IMR-90 (cell line): ENCODE measurements at regions not wholly inside any gene's neighbourhood (a gene's known extent, or its start where the extent isn't known, plus 50 kb on each side); places are given as distances from the start of the nearest gene placed in this dataset.

Source experiments
- ATAC-seq: fragments of 200-7000 bp; cut with Tn5 transposase; 2 replicates; pipeline ENCODE4 v1.9.1; 2020; ENCODE audit warnings: low read depth, mild to moderate bottlenecking, moderate library complexity
- BruUV-seq: library from RNA; stranded (reverse); fragments of 400-500 nt; replicated peaks from 2 replicates; lab custom pipeline; 2021; lab: Mats Ljungman, UMichigan
- CTCF ChIA-PET: fragments of 300-600 bp; formaldehyde crosslinking; extraction: SDS; loops from one replicate; lab custom pipeline; 2021; ENCODE audit warnings: antibody characterized with exemption; lab: Yijun Ruan, JAX
- POLR2A ChIA-PET: fragments of 300-600 bp; sonication (Branson Sonifier 250); formaldehyde crosslinking; loops from one replicate; lab custom pipeline; 2022; ENCODE audit warnings: antibody characterized with exemption; ENCODE audit not compliant: unreplicated experiment; lab: Charles Lee
- DNase-seq: peaks from one replicate; pipeline ENCODE4 v3.0.0; 2013
- H2AFZ ChIP-seq: replicated peaks from 2 replicates; pipeline ENCODE3; 2013; ENCODE audit warnings: low read length, mild to moderate bottlenecking; ENCODE audit not compliant: poor library complexity
- H2AK5ac ChIP-seq: 2 replicates; pipeline ENCODE4 v1.6.1; 2013; ENCODE audit warnings: low read depth, low read length, inconsistent platforms
- H2AK9ac ChIP-seq: replicated peaks from 2 replicates; pipeline ENCODE3; 2013; ENCODE audit warnings: mild to moderate bottlenecking, low read depth, low read length, moderate library complexity; ENCODE audit not compliant: poor library complexity
- H2BK120ac ChIP-seq: 2 replicates; pipeline ENCODE4 v1.6.1; 2013; ENCODE audit warnings: low read depth, low read length, inconsistent platforms
- H2BK15ac ChIP-seq: 3 replicates; pipeline ENCODE4 v1.6.1; 2013; ENCODE audit warnings: low read depth, low read length, inconsistent platforms
- H2BK20ac ChIP-seq: 2 replicates; pipeline ENCODE4 v1.6.1; 2013; ENCODE audit warnings: low read depth, mild to moderate bottlenecking, inconsistent platforms, low read length, moderate library complexity
- H2BK5ac ChIP-seq: 2 replicates; pipeline ENCODE4 v1.6.1; 2013; ENCODE audit warnings: mild to moderate bottlenecking, low read depth, low read length, inconsistent platforms; ENCODE audit not compliant: poor library complexity, severe bottlenecking
- H3K14ac ChIP-seq: replicated peaks from 2 replicates; pipeline ENCODE4 v1.6.1; 2013; ENCODE audit warnings: low read depth, low read length, inconsistent platforms
- H3K18ac ChIP-seq: 2 replicates; pipeline ENCODE4 v1.6.1; 2013; ENCODE audit warnings: low read depth, low read length, control low read depth
- H3K23ac ChIP-seq: 2 replicates; pipeline ENCODE4 v1.6.1; 2013; ENCODE audit warnings: low read depth, low read length, inconsistent platforms
- H3K27ac ChIP-seq: 2 replicates; pipeline ENCODE4 v1.5.1; 2013; ENCODE audit warnings: mild to moderate bottlenecking, control low read depth, low read length; ENCODE audit not compliant: insufficient read depth
- H3K27me3 ChIP-seq: 2 replicates; pipeline ENCODE4 v1.6.1; 2013; ENCODE audit warnings: low read length; ENCODE audit not compliant: control insufficient read depth, insufficient read depth
- H3K36me3 ChIP-seq: 2 replicates; pipeline ENCODE4 v1.6.1; 2013; ENCODE audit warnings: low read length, mixed read lengths; ENCODE audit not compliant: control insufficient read depth, insufficient read depth
- H3K4ac ChIP-seq: 2 replicates; pipeline ENCODE4 v1.6.1; 2013; ENCODE audit warnings: low read depth, low read length, inconsistent platforms
- H3K4me1 ChIP-seq: 2 replicates; pipeline ENCODE4 v1.6.1; 2013; ENCODE audit warnings: low read length, mixed read lengths; ENCODE audit not compliant: control insufficient read depth, insufficient read depth
- H3K4me2 ChIP-seq: 2 replicates; pipeline ENCODE4 v1.6.1; 2013; ENCODE audit warnings: low read depth, mild to moderate bottlenecking, control low read depth, low read length, moderate library complexity
- H3K4me3 ChIP-seq: 2 replicates; pipeline ENCODE4 v1.5.1; 2013; ENCODE audit warnings: low read depth, mild to moderate bottlenecking, control low read depth, low read length, moderate library complexity; ENCODE audit not compliant: insufficient read depth
- H3K56ac ChIP-seq: 2 replicates; pipeline ENCODE4 v1.6.1; 2013; ENCODE audit warnings: low read length, inconsistent platforms; ENCODE audit not compliant: insufficient read depth; ENCODE audit errors: extremely low read depth
- H3K79me1 ChIP-seq, 2 experiments: 2 replicates each; pipeline ENCODE4 v1.6.1; 2013; ENCODE audit warnings: low read length in 2 of 2, inconsistent platforms in 1 of 2, low read depth in 1 of 2
- H3K9ac ChIP-seq: 2 replicates; pipeline ENCODE4 v1.6.1; 2013; ENCODE audit warnings: low read depth, low read length, control low read depth
- H3K9me1 ChIP-seq: 2 replicates; pipeline ENCODE4 v1.6.1; 2013; ENCODE audit warnings: low read length, inconsistent platforms; ENCODE audit not compliant: insufficient read depth
- H3K9me3 ChIP-seq: 2 replicates; pipeline ENCODE4 v1.6.1; 2013; ENCODE audit warnings: low read length; ENCODE audit not compliant: control insufficient read depth, insufficient read depth
- H4K20me1 ChIP-seq: 2 replicates; pipeline ENCODE4 v1.6.1; 2013; ENCODE audit warnings: low read length, inconsistent platforms; ENCODE audit not compliant: insufficient read depth
- H4K5ac ChIP-seq: 2 replicates; pipeline ENCODE4 v1.6.1; 2013; ENCODE audit warnings: mild to moderate bottlenecking, low read depth, low read length, control low read depth
- H4K8ac ChIP-seq, 2 experiments: 2 replicates each; pipeline ENCODE4 v1.6.1; 2013; ENCODE audit warnings: low read depth in 2 of 2, low read length in 2 of 2, control low read depth in 1 of 2, inconsistent platforms in 1 of 2
- H4K91ac ChIP-seq: 2 replicates; pipeline ENCODE4 v1.6.1; 2013; ENCODE audit warnings: low read depth, low read length, inconsistent platforms; ENCODE audit not compliant: insufficient read depth
- BHLHE40 ChIP-seq: fragments of 150-350 bp; IDR thresholded peaks from 2 replicates; pipeline ENCODE4 v1.6.1; 2016; ENCODE audit warnings: mild to moderate bottlenecking, low read depth, low read length
- CEBPB ChIP-seq: IDR thresholded peaks from 2 replicates; pipeline ENCODE4 v1.6.1; 2012; ENCODE audit warnings: low read depth, low read length, improper control_type of control experiment
- CHD1 ChIP-seq: IDR thresholded peaks from 2 replicates; pipeline ENCODE4 v1.6.1; 2012; ENCODE audit warnings: low read depth, low read length, improper control_type of control experiment
- FOS ChIP-seq: fragments of 150-350 bp; IDR thresholded peaks from 2 replicates; pipeline ENCODE4 v1.6.1; 2016; ENCODE audit warnings: low read depth, low read length
- MAFK ChIP-seq: IDR thresholded peaks from 2 replicates; pipeline ENCODE4 v1.6.1; 2012; ENCODE audit warnings: low read depth, low read length, improper control_type of control experiment
- MAZ ChIP-seq: IDR thresholded peaks from 2 replicates; pipeline ENCODE4 v1.6.1; 2012; ENCODE audit warnings: low read depth, mild to moderate bottlenecking, low read length, improper control_type of control experiment, moderate library complexity, borderline replicate concordance
- MXI1 ChIP-seq: IDR thresholded peaks from 2 replicates; pipeline ENCODE4 v1.6.1; 2012; ENCODE audit warnings: low read depth, mild to moderate bottlenecking, low read length, moderate library complexity, borderline replicate concordance
- NFE2L2 ChIP-seq: fragments of 150-350 bp; IDR thresholded peaks from 2 replicates; pipeline ENCODE4 v1.6.1; 2016; ENCODE audit warnings: low read depth, mild to moderate bottlenecking, low read length
- POLR2A ChIP-seq: IDR thresholded peaks from 2 replicates; pipeline ENCODE4 v1.6.1; 2012; ENCODE audit warnings: mild to moderate bottlenecking, low read depth, low read length
- RAD21 ChIP-seq: IDR thresholded peaks from 2 replicates; pipeline ENCODE4 v1.6.1; 2012; ENCODE audit warnings: low read length, improper control_type of control experiment
- RCOR1 ChIP-seq: IDR thresholded peaks from 2 replicates; pipeline ENCODE4 v1.6.1; 2012; ENCODE audit warnings: mild to moderate bottlenecking, low read length, improper control_type of control experiment; ENCODE audit not compliant: insufficient replicate concordance
- RFX5 ChIP-seq: IDR thresholded peaks from 2 replicates; pipeline ENCODE4 v1.8.0; 2012; ENCODE audit warnings: low read depth, mild to moderate bottlenecking, low read length, moderate library complexity
- SMC3 ChIP-seq: fragments of 150-350 bp; IDR thresholded peaks from 2 replicates; pipeline ENCODE4 v1.6.1; 2016; ENCODE audit warnings: low read depth, mild to moderate bottlenecking, antibody characterized with exemption, low read length, moderate library complexity
- WGBS, 2 experiments: methylation state at CpG; one replicate each; pipeline versions ENCODE4 v1.1.5 to v1.1.7; 2013; ENCODE audit warnings: missing lambda C conversion rate in 2 of 2; ENCODE audit not compliant: insufficient read length in 1 of 2; ENCODE audit errors: extremely low coverage in 2 of 2; 5-methylcytosine and 5-hydroxymethylcytosine counted together
- dilution Hi-C: fragments of 300-500 bp; cut with HindIII; formaldehyde crosslinking; loops from one replicate; pipeline ENCODE4 v1.14.3; 2018; ENCODE audit warnings: low sequenced_read_pairs; ENCODE audit not compliant: unreplicated experiment
- in situ Hi-C: fragments of 300-500 bp; cut with MboI; formaldehyde crosslinking; loops from 3 replicates; pipeline ENCODE4 v1.14.3; 2019; ENCODE audit warnings: low sequenced_read_pairs, inconsistent platforms, mixed read lengths
- intact Hi-C: fragments of 100-400 bp; cut with micrococcal nuclease; formaldehyde crosslinking; loops from 2 replicates; pipeline ENCODE4 v1.10.0; 2022
- TF ChIP-seq, protein P1 (sequence below): fragments of 150-350 bp; IDR thresholded peaks from 2 replicates; pipeline ENCODE4 v1.6.1; 2017; ENCODE audit warnings: mild to moderate bottlenecking, antibody characterized with exemption, low read length, low read depth
- TF ChIP-seq, protein P2 (sequence below): fragments of 150-350 bp; IDR thresholded peaks from 2 replicates; pipeline ENCODE4 v1.6.1; 2016; ENCODE audit warnings: low read depth, mild to moderate bottlenecking, low read length, moderate library complexity, borderline replicate concordance
- TF ChIP-seq, protein P3 (sequence below): conservative IDR thresholded peaks from 2 replicates; pipeline ENCODE4 v1.5.1; 2012; ENCODE audit warnings: mild to moderate bottlenecking, low read depth, low read length, improper control_type of control experiment

DNA sequence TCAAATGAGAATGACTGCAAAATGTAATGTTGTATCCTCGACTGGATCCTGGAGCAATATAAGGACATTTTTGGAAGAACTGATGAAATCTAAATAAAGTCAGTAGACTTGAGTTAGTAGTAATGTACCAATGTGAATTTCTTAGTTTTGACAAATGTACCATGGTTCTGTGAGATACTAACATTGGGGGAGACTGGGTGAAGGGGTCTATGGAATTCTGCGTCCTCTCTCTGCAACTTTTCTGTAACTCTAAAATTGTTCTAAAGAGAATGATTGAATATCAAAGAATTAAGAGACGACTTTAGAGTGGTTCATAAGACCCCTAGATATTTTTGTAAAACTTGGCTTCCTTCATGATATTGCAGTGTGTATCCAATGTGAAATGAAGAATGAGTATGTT lies 59.2 kb upstream of the KAZN start:
- Histone ChIP-seq H3K4me2 (no peak overlapping the region), H3K9ac (no peak overlapping the region), H3K27ac (no peak overlapping the region), H3K14ac (no peak overlapping the region), H3K18ac (no peak overlapping the region), H4K5ac (no peak overlapping the region), H3K9me3 (no peaks in the 10 kb centered on the region), H4K91ac (no peak overlapping the region), H3K4me3 (no peak overlapping the region), H3K56ac (no peak overlapping the region), H3K23ac (no peak overlapping the region), H2BK15ac (no peak overlapping the region), H2AFZ (no peak overlapping the region), H3K79me1 (no peaks in the 10 kb centered on the region), H2BK20ac (no peak overlapping the region), H4K8ac (no peak overlapping the region), H4K20me1 (no peaks in the 10 kb centered on the region), H3K4ac (no peak overlapping the region), H2BK120ac (no peak overlapping the region), H3K9me1 (no peaks in the 10 kb centered on the region), H2BK5ac (no peak overlapping the region), H3K36me3 (no peaks in the 10 kb centered on the region), H3K4me1 (peaks cover 3% of the 10 kb centered on the region; the same call in 1 of the 2 replicates), H3K27me3 (no peaks in the 10 kb centered on the region), H2AK5ac (no peak overlapping the region), H2AK9ac (no peak overlapping the region)
- no peak for TF ChIP-seq MAZ
- TF ChIP-seq FOS = no peak
- TF ChIP-seq, protein P1, sequence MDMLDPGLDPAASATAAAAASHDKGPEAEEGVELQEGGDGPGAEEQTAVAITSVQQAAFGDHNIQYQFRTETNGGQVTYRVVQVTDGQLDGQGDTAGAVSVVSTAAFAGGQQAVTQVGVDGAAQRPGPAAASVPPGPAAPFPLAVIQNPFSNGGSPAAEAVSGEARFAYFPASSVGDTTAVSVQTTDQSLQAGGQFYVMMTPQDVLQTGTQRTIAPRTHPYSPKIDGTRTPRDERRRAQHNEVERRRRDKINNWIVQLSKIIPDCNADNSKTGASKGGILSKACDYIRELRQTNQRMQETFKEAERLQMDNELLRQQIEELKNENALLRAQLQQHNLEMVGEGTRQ = no peak
- no peak for TF ChIP-seq BHLHE40
- TF ChIP-seq MXI1 = no peak
- no peak for TF ChIP-seq MAFK
- TF ChIP-seq CHD1 = no peak
- TF ChIP-seq POLR2A = no peak
- no peak for TF ChIP-seq SMC3
- TF ChIP-seq, protein P2, sequence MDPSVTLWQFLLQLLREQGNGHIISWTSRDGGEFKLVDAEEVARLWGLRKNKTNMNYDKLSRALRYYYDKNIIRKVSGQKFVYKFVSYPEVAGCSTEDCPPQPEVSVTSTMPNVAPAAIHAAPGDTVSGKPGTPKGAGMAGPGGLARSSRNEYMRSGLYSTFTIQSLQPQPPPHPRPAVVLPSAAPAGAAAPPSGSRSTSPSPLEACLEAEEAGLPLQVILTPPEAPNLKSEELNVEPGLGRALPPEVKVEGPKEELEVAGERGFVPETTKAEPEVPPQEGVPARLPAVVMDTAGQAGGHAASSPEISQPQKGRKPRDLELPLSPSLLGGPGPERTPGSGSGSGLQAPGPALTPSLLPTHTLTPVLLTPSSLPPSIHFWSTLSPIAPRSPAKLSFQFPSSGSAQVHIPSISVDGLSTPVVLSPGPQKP = no peak
- no peak for TF ChIP-seq RFX5
- no peak for TF ChIP-seq NFE2L2
- no peak for TF ChIP-seq RCOR1
- TF ChIP-seq, protein P3, sequence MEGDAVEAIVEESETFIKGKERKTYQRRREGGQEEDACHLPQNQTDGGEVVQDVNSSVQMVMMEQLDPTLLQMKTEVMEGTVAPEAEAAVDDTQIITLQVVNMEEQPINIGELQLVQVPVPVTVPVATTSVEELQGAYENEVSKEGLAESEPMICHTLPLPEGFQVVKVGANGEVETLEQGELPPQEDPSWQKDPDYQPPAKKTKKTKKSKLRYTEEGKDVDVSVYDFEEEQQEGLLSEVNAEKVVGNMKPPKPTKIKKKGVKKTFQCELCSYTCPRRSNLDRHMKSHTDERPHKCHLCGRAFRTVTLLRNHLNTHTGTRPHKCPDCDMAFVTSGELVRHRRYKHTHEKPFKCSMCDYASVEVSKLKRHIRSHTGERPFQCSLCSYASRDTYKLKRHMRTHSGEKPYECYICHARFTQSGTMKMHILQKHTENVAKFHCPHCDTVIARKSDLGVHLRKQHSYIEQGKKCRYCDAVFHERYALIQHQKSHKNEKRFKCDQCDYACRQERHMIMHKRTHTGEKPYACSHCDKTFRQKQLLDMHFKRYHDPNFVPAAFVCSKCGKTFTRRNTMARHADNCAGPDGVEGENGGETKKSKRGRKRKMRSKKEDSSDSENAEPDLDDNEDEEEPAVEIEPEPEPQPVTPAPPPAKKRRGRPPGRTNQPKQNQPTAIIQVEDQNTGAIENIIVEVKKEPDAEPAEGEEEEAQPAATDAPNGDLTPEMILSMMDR = no peak
- TF ChIP-seq RAD21 = no peak
- no peak for TF ChIP-seq CEBPB
- POLR2A ChIA-PET = no interaction called here
- in situ Hi-C loops (no loop called here), intact Hi-C loops (no loop called here), dilution Hi-C loops (no loop called here)
- CTCF ChIA-PET = no interaction called here
- no peak for DNase-seq
- WGBS, 2 experiments = 50% methylated on average over 1 of the region's 3 CpGs; no CpG with 5 or more reads in 1 of the 2 experiments
- BruUV-seq = no TSS peak
- ATAC-seq = no peak
